NOMO-1 treated with DMSO at 0.1 percent for 48 hours (cell line): ENCODE measurements at regions not wholly inside any gene's neighbourhood (a gene's known extent, or its start where the extent isn't known, plus 50 kb on each side); places are given as distances from the start of the nearest gene placed in this dataset.

Source experiments
- DNase-seq: peaks from one replicate; lab custom pipeline; 2025; ENCODE audit not compliant: unreplicated experiment; lab: John Stamatoyannopoulos, UW

DNA sequence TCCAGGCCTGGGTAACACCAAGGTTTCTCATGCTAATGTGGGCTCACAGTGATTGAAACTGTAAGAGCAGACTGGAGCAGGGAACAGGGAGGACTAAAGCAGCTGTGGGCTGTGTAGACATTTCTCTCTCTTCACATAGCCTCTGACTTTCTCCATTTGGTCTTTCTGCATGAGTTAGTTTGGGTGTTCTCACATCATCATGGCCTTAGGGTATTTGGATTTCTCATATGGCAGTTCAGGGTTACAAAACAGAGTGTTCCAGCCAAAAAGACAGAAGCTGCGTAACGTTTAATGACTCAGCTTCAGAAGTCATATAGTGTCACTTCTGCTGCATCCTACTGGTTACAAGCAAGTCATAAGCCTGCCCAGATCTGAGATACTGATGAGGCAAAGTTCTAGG, 52.0 kb upstream of the OSBPL8 start:
- peak; percentile 83 for DNase-seq

- DNase-seq, result no peak
These were observed 54.8 kb upstream of the OSBPL8 start for GRCh38 chr12:76614364-76614763.

DNA sequence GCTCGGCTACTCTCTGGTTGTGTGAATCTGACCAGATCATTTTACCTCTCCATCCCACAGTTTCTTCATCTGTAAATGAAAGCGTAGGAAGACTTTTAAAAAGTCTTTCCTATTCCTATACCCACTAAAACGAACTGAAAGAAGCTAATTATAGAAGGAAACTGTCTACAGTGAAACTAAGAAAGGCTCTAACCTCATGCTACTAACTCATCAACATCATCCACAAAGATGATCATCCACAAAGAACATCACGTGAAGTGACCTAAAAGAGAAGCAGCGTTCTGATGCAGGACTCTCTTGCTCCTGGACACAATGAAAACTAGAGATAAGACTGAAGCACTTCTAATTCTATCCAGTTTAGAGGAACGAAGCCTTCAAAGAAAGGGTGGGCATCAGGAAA, 58.5 kb upstream of the OSBPL8 start:
- DNase-seq, result no peak

DNA sequence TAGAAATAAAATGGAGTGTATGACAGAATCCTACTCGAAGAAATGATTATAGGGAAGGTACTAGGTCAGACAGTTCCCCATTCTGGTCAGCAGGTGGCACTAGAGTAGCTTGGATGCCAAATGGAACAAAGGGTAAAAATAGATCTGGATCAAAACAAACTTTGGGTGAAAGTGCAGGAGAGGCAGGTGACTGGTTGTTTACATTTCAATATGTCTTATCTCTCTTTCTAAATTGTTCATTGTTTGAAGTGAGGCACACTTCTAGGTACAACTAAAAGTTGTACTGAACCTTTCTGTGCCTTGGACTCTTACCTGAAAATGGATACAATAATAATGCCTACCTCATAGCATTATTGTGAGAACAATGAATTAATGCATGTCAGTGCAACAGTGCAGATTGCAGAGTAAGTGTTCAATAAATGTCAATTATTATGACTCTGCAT, 62.0 kb upstream of the OSBPL8 start:
- DNase-seq, result peak; percentile 49

DNA sequence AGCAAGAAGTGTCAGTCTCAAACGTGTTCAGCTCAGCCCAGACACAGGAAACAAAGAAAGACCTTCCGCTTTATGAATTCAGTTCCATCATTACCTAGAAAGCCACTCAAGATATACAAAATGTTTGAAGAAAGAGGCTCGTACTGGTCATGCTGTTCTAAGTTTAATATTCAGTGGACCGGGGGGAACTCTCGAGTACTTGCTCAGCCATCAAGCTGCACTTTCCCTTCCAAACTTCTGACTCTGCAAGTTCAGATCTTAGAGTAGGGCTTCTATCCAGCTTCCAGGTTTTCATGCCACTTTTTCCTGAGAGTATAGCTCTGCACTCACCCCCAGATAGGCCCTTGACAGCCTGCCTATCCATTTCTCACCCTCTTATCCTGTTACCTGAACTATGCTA, 62.8 kb upstream of the OSBPL8 start:
- no peak for DNase-seq

GRCh38 chr12:76622915-76623314, 63.3 kb upstream of the OSBPL8 start:
- no peak for DNase-seq

DNA sequence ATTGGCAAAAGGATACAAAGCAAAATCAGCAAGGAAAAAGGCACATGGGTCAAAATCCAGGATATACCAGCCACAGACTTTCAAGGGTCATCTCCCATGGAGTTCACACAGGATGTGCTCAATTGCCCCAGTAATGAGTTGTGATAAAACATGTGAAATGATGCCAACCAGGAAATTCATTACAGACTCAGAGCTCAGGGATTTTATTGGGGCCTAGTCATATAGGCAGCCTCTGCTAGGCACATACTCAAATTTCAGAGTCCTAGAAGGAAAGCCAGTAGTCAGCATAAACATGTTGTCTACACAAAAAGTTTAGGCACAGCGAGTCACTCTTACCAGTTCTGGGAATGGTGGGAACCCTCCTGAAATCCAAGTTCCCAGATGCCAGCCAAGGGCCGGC, 64.4 kb upstream of the OSBPL8 start:
- DNase-seq, result no peak

DNA sequence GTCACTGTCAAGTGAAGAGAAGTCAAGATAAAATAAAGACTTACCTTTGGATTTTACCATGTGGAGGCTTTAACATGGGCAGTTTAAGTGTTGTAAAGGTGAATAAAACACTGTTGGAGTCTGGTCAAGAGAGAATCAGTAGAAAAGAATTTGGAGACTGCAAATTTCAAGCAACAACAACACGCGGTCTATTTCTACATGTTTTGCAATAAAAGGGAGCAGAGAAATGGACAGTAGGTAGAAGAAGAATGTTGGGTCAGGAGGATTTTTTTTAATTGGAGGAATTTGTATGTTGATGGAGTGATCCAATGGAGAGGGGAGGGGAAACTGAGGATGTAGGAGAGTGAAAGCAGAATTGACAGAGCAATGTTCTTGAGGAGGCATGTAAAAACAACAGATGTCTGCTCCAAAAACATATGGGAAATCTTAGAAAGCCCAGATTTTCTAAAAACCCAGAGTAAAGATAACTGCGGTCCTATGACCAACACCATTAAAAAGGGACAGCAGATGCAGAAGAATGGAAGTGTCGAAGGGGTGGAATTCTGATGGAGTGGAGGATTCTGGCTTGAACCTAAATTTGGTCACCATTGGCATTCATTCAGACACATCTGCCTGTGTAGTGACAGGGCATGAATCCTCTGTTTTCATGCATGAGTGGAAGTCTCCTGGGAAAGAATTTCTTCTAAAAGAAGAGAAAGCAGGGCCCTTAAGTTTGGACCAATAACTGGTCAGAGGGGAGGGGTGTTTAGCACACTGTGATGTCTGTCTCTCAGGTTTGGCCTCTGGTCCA, 68.0 kb upstream of the OSBPL8 start:
- no peak for DNase-seq

GRCh38 chr12:76628745-76629144, 69.2 kb upstream of the OSBPL8 start:
- no peak for DNase-seq

- DNase-seq, result no peak
These were observed 72.2 kb upstream of the OSBPL8 start for GRCh38 chr12:76631741-76632140.

GRCh38 chr12:76633415-76633814, 73.8 kb upstream of the OSBPL8 start:
- DNase-seq, result no peak

DNA sequence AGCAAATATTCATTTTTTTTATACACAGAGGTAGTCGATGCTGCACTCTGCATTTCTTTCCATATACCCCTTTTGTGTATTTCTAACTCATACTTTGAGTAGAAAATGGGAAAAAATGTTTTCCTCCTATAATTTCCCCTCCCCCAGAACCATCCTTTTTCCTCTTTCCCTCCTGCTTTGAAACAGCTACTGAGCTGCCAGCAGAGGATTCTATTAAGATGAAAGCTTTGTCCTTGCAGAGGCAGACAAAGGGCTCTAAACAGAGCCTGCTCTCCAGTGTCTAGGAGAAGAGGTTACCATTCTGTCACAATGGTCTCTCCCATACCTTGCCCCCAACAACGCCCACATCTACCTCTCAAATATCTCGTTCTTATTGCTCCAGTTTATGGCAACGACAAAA, 74.6 kb upstream of the OSBPL8 start:
- DNase-seq, result no peak

DNA sequence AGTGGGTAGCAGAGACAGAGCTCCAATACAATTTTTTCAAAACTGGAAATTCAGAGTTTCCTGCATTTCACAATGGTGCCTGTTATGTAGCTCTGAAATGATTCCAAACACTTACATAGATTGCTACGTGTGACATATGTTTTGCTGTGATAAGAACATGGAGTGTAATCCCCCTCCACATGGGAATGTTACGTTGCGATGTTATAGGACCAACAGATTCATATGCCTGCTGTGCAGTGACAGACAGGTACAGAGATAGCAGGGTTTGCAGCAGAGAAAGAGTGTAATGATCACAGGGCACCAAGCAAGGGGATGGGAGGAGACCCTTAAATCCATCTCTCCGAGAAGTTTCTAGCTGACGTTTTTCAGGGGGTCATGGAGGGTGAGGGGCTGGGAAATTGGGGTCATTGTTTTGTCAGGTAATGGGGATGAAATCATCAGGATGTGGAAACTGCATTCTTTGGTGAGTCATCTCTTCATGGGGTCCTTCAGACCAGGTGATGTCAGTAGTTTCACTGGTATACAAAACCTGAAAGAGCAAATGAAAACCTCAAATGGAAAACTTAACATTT, 76.6 kb upstream of the OSBPL8 start:
- no peak for DNase-seq

GRCh38 chr12:76637807-76638206, 78.2 kb upstream of the OSBPL8 start:
- DNase-seq, result no peak

- no peak for DNase-seq
These were observed 80.1 kb upstream of the OSBPL8 start for GRCh38 chr12:76639646-76640045.

GRCh38 chr12:76641073-76641472, 81.5 kb upstream of the OSBPL8 start:
- no peak for DNase-seq

DNA sequence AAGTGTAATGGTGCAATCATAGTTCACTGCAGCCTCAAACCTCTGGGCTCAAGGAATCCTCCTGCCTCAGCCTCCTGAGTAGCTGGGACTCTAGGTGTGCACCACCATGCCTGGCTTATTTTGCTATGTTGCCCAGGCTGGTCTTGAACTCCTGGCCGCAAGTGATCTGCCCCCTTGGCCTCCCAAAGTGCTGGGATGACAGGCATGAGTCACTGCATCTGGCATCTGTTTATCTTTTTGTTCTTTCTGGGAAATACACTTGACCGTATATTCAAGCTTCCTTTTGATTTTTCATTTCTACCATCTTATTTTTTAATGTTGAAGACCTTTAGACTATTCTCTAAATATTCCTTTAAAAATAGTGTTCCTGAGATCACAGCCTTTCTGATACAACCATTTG, 82.4 kb upstream of the OSBPL8 start:
- DNase-seq, result no peak

DNA sequence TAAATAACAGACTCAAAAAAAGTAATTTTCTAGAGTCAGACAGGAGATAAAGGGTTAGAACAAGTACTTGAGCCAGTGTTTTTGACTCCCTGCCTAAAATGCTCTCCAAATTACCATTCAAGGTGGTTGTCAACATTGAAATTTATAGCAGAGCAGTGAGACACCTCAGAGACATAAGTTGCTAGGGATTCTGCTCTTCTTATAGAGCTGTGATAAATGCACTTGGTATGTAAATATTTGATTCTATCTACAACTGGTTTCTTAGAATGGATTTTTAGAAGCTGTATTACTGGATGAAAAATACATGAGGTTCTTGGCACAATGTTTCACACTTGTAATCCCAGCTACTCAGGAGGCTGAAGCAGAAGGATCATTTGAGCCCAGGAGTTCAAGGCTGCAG, 83.9 kb upstream of the OSBPL8 start:
- no peak for DNase-seq

DNA sequence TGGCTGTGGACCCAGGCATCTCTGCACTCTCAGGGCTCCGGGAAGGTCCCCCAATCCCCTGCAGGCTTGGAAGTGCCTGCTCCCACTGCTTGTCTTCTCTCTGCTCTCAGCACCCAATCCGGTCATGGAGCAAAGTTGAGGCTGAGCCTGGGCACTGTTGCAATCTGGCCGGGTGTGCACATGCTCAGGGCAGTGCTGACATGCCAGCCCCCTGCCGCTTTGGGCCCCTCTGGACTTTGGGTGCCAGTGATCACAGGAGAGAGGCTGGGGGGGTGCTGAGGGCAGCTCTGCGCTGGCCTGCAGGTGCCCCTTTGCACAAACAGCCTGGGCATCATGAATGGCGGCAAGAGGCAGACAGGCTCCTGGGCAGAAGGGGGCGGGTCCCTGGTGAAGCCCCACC, 85.4 kb upstream of the OSBPL8 start:
- DNase-seq, result no peak

GRCh38 chr12:76645934-76646333, 86.4 kb upstream of the OSBPL8 start:
- no peak for DNase-seq

- DNase-seq, result no peak
These were observed 86.8 kb upstream of the OSBPL8 start for GRCh38 chr12:76646366-76646765.

DNA sequence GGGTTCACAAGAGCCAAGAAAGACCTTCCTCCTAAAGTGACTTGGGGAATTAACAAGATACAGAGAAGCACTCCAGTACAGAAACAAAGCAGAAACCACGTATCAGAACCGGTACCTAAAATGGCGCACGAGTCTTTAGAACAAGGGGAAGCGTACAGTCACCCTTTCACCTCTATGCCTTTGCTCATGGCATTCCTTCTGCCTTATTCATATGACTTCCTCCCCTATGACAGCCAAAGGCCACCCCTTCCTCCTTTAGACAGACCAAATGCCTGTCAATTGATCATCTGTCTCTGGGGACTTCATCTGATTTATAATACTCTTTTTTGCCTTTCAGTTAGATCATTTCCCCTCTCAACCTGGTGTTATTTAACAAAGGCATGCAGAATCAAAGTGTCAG, 89.5 kb upstream of the OSBPL8 start:
- DNase-seq, result no peak

DNA sequence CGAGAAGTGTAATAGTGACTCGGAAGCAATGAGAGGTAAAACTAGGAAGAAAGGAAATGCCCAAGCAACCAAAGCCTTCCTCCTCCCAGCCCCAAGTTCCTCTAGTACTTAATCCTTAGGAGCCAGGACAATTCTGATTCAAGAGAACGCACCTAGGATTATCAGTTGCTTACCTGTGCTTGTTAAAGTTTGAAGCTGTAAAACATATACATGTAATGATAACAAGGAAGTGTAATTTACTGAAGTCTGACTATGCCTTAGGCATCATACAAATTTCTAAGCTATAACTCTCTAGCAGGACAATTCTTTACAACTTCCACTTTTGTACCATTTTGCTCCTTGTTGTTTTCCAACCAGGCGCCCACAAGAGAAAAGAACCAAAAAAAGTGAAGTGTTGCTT, 92.8 kb upstream of the OSBPL8 start:
- no peak for DNase-seq
